Aorta (tissue), 5 donors: ENCODE measurements at regions not wholly inside any gene's neighbourhood (a gene's known extent, or its start where the extent isn't known, plus 50 kb on each side); places are given as distances from the start of the nearest gene placed in this dataset.
A peak's percentile ranks its signal among the peaks of the same experiment; 100 is the strongest.

ENCODE experiments used
- ATAC-seq: fragments of 200-7000 bp; cut with Tn5 transposase; one replicate; pipeline ENCODE4 v1.9.1; 2022; ENCODE audit warnings: moderate library complexity; ENCODE audit not compliant: low FRiP score
- DNase-seq, 2 donors: peaks; one replicate each; pipeline ENCODE4 v3.0.0-alpha.2; 2020
- H3K27ac ChIP-seq, 2 donors: one replicate each; pipeline ENCODE4 v1.5.1; 2013; ENCODE audit warnings: low read length in 2 of 2, mild to moderate bottlenecking in 2 of 2, moderate library complexity in 2 of 2, control low read depth in 1 of 2, inconsistent platforms in 1 of 2, low read depth in 1 of 2
- H3K27me3 ChIP-seq, 2 donors: one replicate each; pipeline ENCODE4 v1.6.1; 2013; ENCODE audit warnings: control low read depth in 1 of 2, low read length in 1 of 2, mild to moderate bottlenecking in 1 of 2, moderate library complexity in 1 of 2; ENCODE audit not compliant: insufficient read depth in 2 of 2, control insufficient read depth in 1 of 2
- H3K36me3 ChIP-seq, 2 donors: one replicate each; pipeline ENCODE4 v1.6.1; 2013; ENCODE audit warnings: control low read depth in 1 of 2, low read length in 1 of 2, mild to moderate bottlenecking in 1 of 2; ENCODE audit not compliant: insufficient read depth in 2 of 2, control insufficient read depth in 1 of 2
- H3K4me1 ChIP-seq, 2 donors: one replicate each; pipeline ENCODE4 v1.6.1; 2013; ENCODE audit warnings: low read length in 2 of 2, control low read depth in 1 of 2, mild to moderate bottlenecking in 1 of 2, moderate library complexity in 1 of 2; ENCODE audit not compliant: insufficient read depth in 2 of 2, control insufficient read depth in 1 of 2
- H3K4me3 ChIP-seq, 2 donors: one replicate each; pipeline ENCODE4 v1.5.1; 2013; ENCODE audit warnings: low read length in 2 of 2, control low read depth in 1 of 2, mild to moderate bottlenecking in 1 of 2
- H3K9me3 ChIP-seq: one replicate; pipeline ENCODE4 v1.6.1; 2013; ENCODE audit warnings: mild to moderate bottlenecking, low read length; ENCODE audit not compliant: control insufficient read depth
- WGBS, 2 donors: extraction: QIAGEN DNeasy Blood & Tissue Kit; methylation state at CpG; one replicate each; pipeline ENCODE4 v1.1.7; 2013; 5-methylcytosine and 5-hydroxymethylcytosine counted together
- intact Hi-C, 2 donors: fragments of 100-400 bp; cut with DNase I; formaldehyde crosslinking; loops; one replicate each; pipeline versions ENCODE4 v1.14.2 to v1.15.0; 2022
- donor health status: healthy with polysubstance abuse.
- donor health status: Bipolar disorder and iron deficiency.
- donor health status: DM: no; HTN: no; CAD: no.
- donor health status: DM: no; HTN: no; CAD: no.
- donor health status: DM: yes; HTN: yes; CAD: no.

DNA sequence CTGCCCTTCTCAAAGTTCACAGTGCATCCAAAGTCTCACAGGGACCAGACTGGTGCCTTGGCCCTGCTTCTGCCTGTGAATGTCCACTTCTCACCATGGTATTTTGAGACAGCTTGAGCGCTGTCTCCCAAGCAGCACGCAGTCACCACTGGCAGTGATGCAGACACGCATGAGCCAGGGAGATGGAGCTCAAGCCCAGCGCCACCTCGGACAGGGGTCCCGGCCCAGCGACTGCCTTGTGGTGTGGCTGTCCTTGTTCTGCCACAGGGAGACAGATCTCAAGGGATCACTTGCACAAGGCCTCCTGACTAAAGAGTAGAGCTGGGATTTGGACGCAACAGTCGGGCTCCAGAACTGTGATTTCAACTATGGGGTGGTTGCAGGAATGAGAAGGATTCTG, 92.6 kb upstream of the MBL2 start:
- DNase-seq (peak in 1 of 2 donors; percentile 69), ATAC-seq (peak; percentile 19)
- no peak overlapping the region for H3K27ac ChIP-seq
- H3K27me3 ChIP-seq: no peaks in the 10 kb centered on the region
- H3K4me1 ChIP-seq: no peaks in the 10 kb centered on the region
- no peaks in the 10 kb centered on the region for H3K9me3 ChIP-seq
- no peaks in the 10 kb centered on the region for H3K36me3 ChIP-seq
- intact Hi-C loops: no loop called here
- H3K4me3 ChIP-seq: no peak overlapping the region
- WGBS, 2 donors: 91 to 95% methylated on average over 9 of the region's 9 CpGs

DNA sequence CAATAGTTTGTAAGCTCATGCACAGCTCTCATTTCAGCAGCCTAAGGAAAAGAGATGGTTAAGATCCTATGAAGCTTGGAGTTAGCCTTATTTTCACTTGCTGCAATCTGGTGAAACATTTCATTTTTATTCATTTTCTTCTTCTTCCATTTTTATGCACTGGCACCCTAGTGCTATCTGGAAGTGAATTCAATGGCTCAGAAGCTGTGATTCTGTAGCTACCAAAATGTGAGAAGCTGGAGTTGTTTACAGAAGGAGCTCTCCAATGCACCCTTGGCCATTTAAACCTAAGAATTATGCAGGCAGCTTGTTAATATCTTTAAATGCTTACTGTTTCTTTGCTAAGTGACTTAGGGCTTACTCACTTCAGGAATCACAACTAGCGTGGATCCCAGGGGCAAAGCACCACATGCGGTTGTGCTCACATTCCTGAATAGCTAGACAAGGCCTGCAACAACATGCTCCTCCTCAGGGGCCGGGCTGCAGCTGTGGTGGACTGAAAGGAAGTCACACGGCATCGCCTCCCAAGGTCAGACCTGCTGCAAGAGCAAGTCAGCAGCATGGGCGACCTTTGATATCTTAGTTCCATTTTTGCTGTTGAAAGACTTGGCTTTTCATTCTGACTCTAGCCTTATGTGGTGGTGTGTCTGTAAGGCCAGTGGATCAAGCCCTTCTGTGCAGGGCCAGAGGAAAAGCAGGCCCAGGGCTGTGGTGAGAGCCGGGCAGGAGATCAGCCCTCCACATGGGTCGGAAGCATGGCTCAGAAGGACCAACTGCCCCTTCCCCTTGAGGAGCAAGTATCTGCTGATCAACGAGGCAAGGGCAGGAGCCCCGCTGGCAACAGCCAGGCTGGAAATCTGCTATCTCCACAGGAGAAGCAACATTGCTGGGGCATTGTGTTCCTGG, 91.9 kb upstream of the MBL2 start:
- no peaks in the 10 kb centered on the region for H3K9me3 ChIP-seq
- no peaks in the 10 kb centered on the region for H3K4me1 ChIP-seq
- no peak for ATAC-seq
- DNase-seq: peak in 1 of 2 donors; percentile 60
- no peak overlapping the region for H3K27ac ChIP-seq
- no peaks in the 10 kb centered on the region for H3K36me3 ChIP-seq
- intact Hi-C loops: no loop called here
- no peaks in the 10 kb centered on the region for H3K27me3 ChIP-seq
- 57 to 63% methylated on average over 10 of the region's 10 CpGs for WGBS, 2 donors
- H3K4me3 ChIP-seq: no peak overlapping the region

DNA sequence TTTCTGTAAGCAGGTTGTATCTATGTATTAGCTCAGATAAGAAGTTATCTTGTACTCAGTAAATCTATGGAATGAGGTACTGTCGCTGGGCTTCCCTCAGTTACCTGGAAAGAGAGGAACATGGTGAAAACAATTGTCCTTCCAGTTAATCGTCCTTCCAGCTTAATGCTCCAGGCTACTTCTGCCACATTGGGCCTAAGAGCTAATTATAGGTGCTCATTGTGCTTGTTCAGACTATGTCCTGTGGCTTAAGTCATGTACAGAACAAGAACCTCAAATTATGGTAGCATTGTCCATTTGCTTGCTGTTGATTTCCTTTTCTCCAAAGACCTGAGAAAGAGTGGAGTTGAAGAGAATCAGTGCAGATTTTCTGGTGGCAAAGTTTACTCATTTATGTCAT, 86.1 kb upstream of the MBL2 start:
- no peak for ATAC-seq
- H3K27ac ChIP-seq: no peak overlapping the region
- 79 to 86% methylated on average over 2 of the region's 2 CpGs for WGBS, 2 donors
- no peaks in the 10 kb centered on the region for H3K9me3 ChIP-seq
- no peak for DNase-seq
- H3K4me3 ChIP-seq: no peak overlapping the region
- no peaks in the 10 kb centered on the region for H3K36me3 ChIP-seq
- intact Hi-C loops: no loop called here
- H3K4me1 ChIP-seq: no peaks in the 10 kb centered on the region
- no peaks in the 10 kb centered on the region for H3K27me3 ChIP-seq

DNA sequence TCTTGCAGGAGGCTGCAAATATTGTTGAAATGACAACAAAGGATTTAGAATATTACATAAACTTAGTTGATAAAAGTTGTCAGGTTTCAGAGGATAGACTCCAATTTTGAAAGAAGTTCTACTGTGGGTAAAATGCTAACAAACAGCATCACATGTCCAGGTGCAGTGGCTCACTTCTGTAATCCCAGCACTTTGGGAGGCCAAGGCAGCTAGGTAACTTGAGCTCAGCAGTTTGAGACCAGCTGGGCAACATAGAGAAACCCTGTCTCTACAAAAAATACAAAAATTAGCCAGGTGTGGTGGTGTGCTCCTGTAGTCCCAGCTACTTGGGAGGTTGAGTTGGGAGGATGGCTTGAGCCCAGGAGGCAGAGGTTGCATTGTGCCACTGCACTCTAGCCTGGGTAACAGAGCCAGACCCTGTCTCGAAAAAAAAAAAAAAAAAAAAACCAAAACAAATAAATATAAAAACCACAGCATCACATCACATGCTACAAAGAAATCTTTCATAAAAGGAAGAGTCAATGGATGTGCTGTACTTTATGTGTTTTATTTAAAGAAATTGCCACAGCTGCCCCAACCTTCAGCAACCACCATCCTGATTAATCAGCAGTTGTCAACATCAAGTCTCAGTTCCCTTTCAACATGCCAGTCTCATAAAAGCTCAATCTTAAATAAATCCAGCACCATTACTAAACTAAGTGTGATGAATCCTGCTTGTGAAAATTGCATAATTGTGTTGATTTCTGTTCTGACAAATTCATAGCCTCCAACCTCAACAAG, 83.2 kb upstream of the MBL2 start:
- Histone ChIP-seq H3K27ac (no peak overlapping the region), H3K36me3 (no peaks in the 10 kb centered on the region), H3K4me1 (no peaks in the 10 kb centered on the region), H3K9me3 (peaks cover 1% of the 10 kb centered on the region), H3K4me3 (no peak overlapping the region), H3K27me3 (no peaks in the 10 kb centered on the region)
- DNase-seq (no peak), ATAC-seq (no peak)
- WGBS, 2 donors: 67 to 90% methylated on average over 1 of the region's 1 CpG
- intact Hi-C loops: no loop called here

DNA sequence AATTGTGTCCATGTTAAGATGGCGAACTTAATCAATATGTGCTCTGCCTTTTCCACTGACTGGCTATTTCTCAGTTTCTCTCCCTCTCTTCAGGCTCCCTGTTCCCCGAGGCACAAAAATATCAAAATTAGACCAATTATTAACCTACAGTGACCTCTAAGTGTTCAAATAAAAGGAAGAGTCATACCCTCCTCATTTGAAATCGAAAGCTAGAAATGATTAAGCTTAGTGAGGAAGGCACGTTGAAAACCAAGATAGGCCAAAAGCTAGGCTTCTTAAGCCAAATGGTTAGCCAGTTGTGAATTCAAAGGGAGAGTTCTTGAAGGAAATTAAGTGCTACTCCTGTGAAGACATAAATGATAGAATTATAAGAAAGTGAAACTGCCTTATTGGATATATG, 81.1 kb upstream of the MBL2 start:
- Histone ChIP-seq H3K27me3 (no peaks in the 10 kb centered on the region), H3K36me3 (no peaks in the 10 kb centered on the region), H3K9me3 (peaks cover 1% of the 10 kb centered on the region), H3K27ac (no peak overlapping the region), H3K4me3 (no peak overlapping the region), H3K4me1 (no peaks in the 10 kb centered on the region)
- ATAC-seq (no peak), DNase-seq (no peak)
- WGBS, 2 donors: 87 to 88% methylated on average over 4 of the region's 4 CpGs
- intact Hi-C loops: no loop called here

DNA sequence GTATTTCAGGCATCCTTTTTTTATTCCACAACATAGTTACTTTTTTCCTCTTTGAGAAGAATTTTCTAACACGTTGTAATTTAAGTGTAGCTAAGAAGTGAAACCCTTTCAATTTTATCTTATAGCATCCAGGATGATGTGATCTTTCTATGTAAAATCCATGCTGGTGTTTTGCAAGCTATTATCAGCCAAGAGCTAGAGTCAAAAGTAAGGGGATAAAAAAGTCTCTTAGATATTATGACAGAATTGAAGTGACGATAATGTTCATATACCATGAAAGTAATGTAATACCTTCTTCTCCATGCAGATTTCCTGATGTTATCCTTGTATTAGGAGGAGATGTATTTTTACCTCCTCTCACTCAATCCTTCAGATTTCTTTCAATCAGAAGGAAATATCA, 64.2 kb upstream of the MBL2 start:
- ATAC-seq (no peak), DNase-seq (no peak)
- H3K4me1 ChIP-seq: no peaks in the 10 kb centered on the region
- no peaks in the 10 kb centered on the region for H3K9me3 ChIP-seq
- 73 to 74% methylated on average over 2 of the region's 2 CpGs for WGBS, 2 donors
- intact Hi-C loops: no loop called here
- H3K27me3 ChIP-seq: no peaks in the 10 kb centered on the region
- H3K36me3 ChIP-seq: no peaks in the 10 kb centered on the region
- no peak overlapping the region for H3K27ac ChIP-seq
- no peak overlapping the region for H3K4me3 ChIP-seq
